ENCODE measurements at regions not wholly inside any gene's neighbourhood (a gene's known extent, or its start where the extent isn't known, plus 50 kb on each side); places are given as distances from the start of the nearest gene placed in this dataset.
"Not testable (repeated sequence)": the region's sequence is repeated elsewhere in the genome, so short reads cannot be mapped to it uniquely, and the experiment has no call there.

- DNase-seq (ENCODE audit: low spot score in 2 of 2) (no peak), FAIRE-seq (no peak)
Observed at GRCh38 chr1:29691499-29691898, 455.2 kb downstream of the PTPRU start.

- no peak for FAIRE-seq
- DNase-seq (ENCODE audit: low spot score in 2 of 2), result no peak
Observed at GRCh38 chr1:29690156-29690555, 453.8 kb downstream of the PTPRU start.

GRCh38 chr1:29689372-29690030 lies 453.2 kb downstream of the PTPRU start:
- DNase-seq (ENCODE audit: low spot score in 2 of 2) (no peak), FAIRE-seq (no peak)

GRCh38 chr1:29688471-29689365 lies 452.4 kb downstream of the PTPRU start:
- no peak for FAIRE-seq
- DNase-seq (ENCODE audit: low spot score in 2 of 2), result no peak

- FAIRE-seq, result no peak
- no peak for DNase-seq (ENCODE audit: low spot score in 2 of 2)
Observed at GRCh38 chr1:29687601-29688244, 451.4 kb downstream of the PTPRU start.

- FAIRE-seq, result no peak
- DNase-seq (ENCODE audit: low spot score in 2 of 2), result no peak
Observed at GRCh38 chr1:29687166-29687565, 450.8 kb downstream of the PTPRU start.

GRCh38 chr1:29686012-29686930 lies 449.9 kb downstream of the PTPRU start:
- DNase-seq (ENCODE audit: low spot score in 2 of 2), result no peak

GRCh38 chr1:29685387-29685786 lies 449.1 kb downstream of the PTPRU start:
- FAIRE-seq, result no peak
- DNase-seq (ENCODE audit: low spot score in 2 of 2), result no peak

More at GRCh38 chr1:29686012-29686930, 449.9 kb downstream of the PTPRU start:
- FAIRE-seq, result no peak

GRCh38 chr1:29684141-29684540 lies 447.8 kb downstream of the PTPRU start:
- DNase-seq (ENCODE audit: low spot score in 2 of 2), result no peak
- no peak for FAIRE-seq

GRCh38 chr1:29683472-29683871 lies 447.1 kb downstream of the PTPRU start:
- FAIRE-seq (no peak), DNase-seq (ENCODE audit: low spot score in 2 of 2) (no peak)

GRCh38 chr1:29682919-29683295 lies 446.6 kb downstream of the PTPRU start:
- FAIRE-seq (no peak), DNase-seq (ENCODE audit: low spot score in 2 of 2) (no peak)

- no peak for DNase-seq (ENCODE audit: low spot score in 2 of 2)
- FAIRE-seq, result no peak
Observed at GRCh38 chr1:29682171-29682918, 446.0 kb downstream of the PTPRU start.

GRCh38 chr1:29681416-29681815 lies 445.1 kb downstream of the PTPRU start:
- FAIRE-seq; DNase-seq (ENCODE audit: low spot score in 2 of 2): not testable (repeated sequence)

GRCh38 chr1:29679828-29680558 lies 443.7 kb downstream of the PTPRU start:
- DNase-seq (ENCODE audit: low spot score in 2 of 2) (no peak), FAIRE-seq (no peak)

- FAIRE-seq (no peak), DNase-seq (ENCODE audit: low spot score in 2 of 2) (no peak)
Observed at GRCh38 chr1:29679316-29679715, 443.0 kb downstream of the PTPRU start.

GRCh38 chr1:29677028-29678024 lies 441.0 kb downstream of the PTPRU start:
- FAIRE-seq (no peak), DNase-seq (ENCODE audit: low spot score in 2 of 2) (no peak)

GRCh38 chr1:29676496-29676895 lies 440.2 kb downstream of the PTPRU start:
- DNase-seq (ENCODE audit: low spot score in 2 of 2) (no peak), FAIRE-seq (no peak)

All from frontal cortex (tissue), 3 donors.